Activated B cell treated with CpG ODN at 0.5 μM for 24 hours (primary cell): ENCODE measurements at regions not wholly inside any gene's neighbourhood (a gene's known extent, or its start where the extent isn't known, plus 50 kb on each side); places are given as distances from the start of the nearest gene placed in this dataset.

Source experiments
- ATAC-seq: fragments of 200-7000 bp; cut with Tn5 transposase; one replicate; pipeline ENCODE4 v1.10.0; 2021; ENCODE audit warnings: low read depth, mild to moderate bottlenecking, moderate library complexity
- CTCF ChIA-PET: fragments of 350-600 bp; sonication (Branson Sonifier 250); formaldehyde crosslinking; loops from one replicate; lab custom pipeline; 2021; ENCODE audit warnings: antibody characterized with exemption; lab: Charles Lee
- POLR2A ChIA-PET: fragments of 350-600 bp; sonication (Branson Sonifier 250); formaldehyde crosslinking; loops from one replicate; lab custom pipeline; 2021; ENCODE audit warnings: antibody characterized with exemption; lab: Charles Lee
- DNase-seq: peaks from one replicate; pipeline ENCODE4 v3.0.0; 2022
- H3K27ac Mint-ChIP-seq: one replicate; pipeline ENCODE4 v1.8.0; 2020; ENCODE audit warnings: mixed read lengths
- H3K27me3 Mint-ChIP-seq: one replicate; pipeline ENCODE4 v1.8.0; 2021; ENCODE audit warnings: mixed read lengths
- H3K36me3 Mint-ChIP-seq: one replicate; pipeline ENCODE4 v1.8.0; 2021; ENCODE audit warnings: low read depth, mixed read lengths
- H3K4me1 Mint-ChIP-seq: one replicate; pipeline ENCODE4 v1.8.0; 2021; ENCODE audit warnings: mixed read lengths
- H3K4me3 Mint-ChIP-seq: one replicate; pipeline ENCODE4 v1.8.0; 2020; ENCODE audit warnings: mild to moderate bottlenecking, mixed read lengths
- H3K9me3 Mint-ChIP-seq: one replicate; pipeline ENCODE4 v1.8.0; 2020; ENCODE audit warnings: mixed read lengths
- CTCF ChIP-seq: fragments of 200-600 bp; IDR thresholded peaks from one replicate; pipeline ENCODE4 v1.8.0; 2022; ENCODE audit warnings: antibody characterized with exemption, mild to moderate bottlenecking
- intact Hi-C: fragments of 100-400 bp; cut with micrococcal nuclease; formaldehyde crosslinking; loops from one replicate; pipeline ENCODE4 v1.15.1; 2024

- ATAC-seq (no peak), DNase-seq (no peak)
- no peaks in the 10 kb centered on the region for H3K4me1 Mint-ChIP-seq
- no peak for TF ChIP-seq CTCF
- no peaks in the 10 kb centered on the region for H3K9me3 Mint-ChIP-seq
- no peaks in the 10 kb centered on the region for H3K36me3 Mint-ChIP-seq
- H3K27me3 Mint-ChIP-seq, result peaks cover 17% of the 10 kb centered on the region
- CTCF ChIA-PET, result no interaction called here
- H3K4me3 Mint-ChIP-seq, result no peak overlapping the region
- POLR2A ChIA-PET, result no interaction called here
- H3K27ac Mint-ChIP-seq, result no peak overlapping the region
- intact Hi-C loops, result no loop called here
Observed at GRCh38 chr10:78894089-78894840, 174.5 kb upstream of the ZMIZ1 start.

GRCh38 chr10:78894841-78895195 lies 173.9 kb upstream of the ZMIZ1 start:
- ATAC-seq (no peak), DNase-seq (no peak)
- ChIA-PET POLR2A (no interaction called here), CTCF (no interaction called here)
- Mint-ChIP-seq H3K9me3 (no peaks in the 10 kb centered on the region), H3K36me3 (no peaks in the 10 kb centered on the region), H3K27me3 (peaks cover 15% of the 10 kb centered on the region), H3K4me3 (no peak overlapping the region), H3K4me1 (no peaks in the 10 kb centered on the region), H3K27ac (no peak overlapping the region)
- TF ChIP-seq CTCF, result no peak
- intact Hi-C loops, result no loop called here

- ATAC-seq, result no peak
- H3K27ac Mint-ChIP-seq, result no peak overlapping the region
- H3K4me3 Mint-ChIP-seq, result no peak overlapping the region
- DNase-seq, result no peak
- ChIA-PET POLR2A (no interaction called here), CTCF (no interaction called here)
- no peak for TF ChIP-seq CTCF
- intact Hi-C loops, result no loop called here
- H3K9me3 Mint-ChIP-seq, result no peaks in the 10 kb centered on the region
- H3K4me1 Mint-ChIP-seq, result no peaks in the 10 kb centered on the region
- no peaks in the 10 kb centered on the region for H3K36me3 Mint-ChIP-seq
- H3K27me3 Mint-ChIP-seq, result peaks cover 12% of the 10 kb centered on the region
Observed at GRCh38 chr10:78895469-78895868, 173.3 kb upstream of the ZMIZ1 start.

GRCh38 chr10:78896159-78896928 lies 172.4 kb upstream of the ZMIZ1 start:
- intact Hi-C loops, result no loop called here
- no peaks in the 10 kb centered on the region for H3K9me3 Mint-ChIP-seq

More at GRCh38 chr10:78896159-78896928, 172.4 kb upstream of the ZMIZ1 start:
- ATAC-seq (no peak), DNase-seq (no peak)
- H3K27me3 Mint-ChIP-seq, result peaks cover 10% of the 10 kb centered on the region
- H3K27ac Mint-ChIP-seq, result peak overlapping the region; percentile 31
- TF ChIP-seq CTCF, result no peak
- POLR2A ChIA-PET, result no interaction called here
- H3K4me1 Mint-ChIP-seq, result no peaks in the 10 kb centered on the region
- H3K4me3 Mint-ChIP-seq, result no peak overlapping the region
- H3K36me3 Mint-ChIP-seq, result no peaks in the 10 kb centered on the region
- CTCF ChIA-PET, result no interaction called here
